NB4 (cell line): ENCODE measurements at regions not wholly inside any gene's neighbourhood (a gene's known extent, or its start where the extent isn't known, plus 50 kb on each side); places are given as distances from the start of the nearest gene placed in this dataset.
"Not testable (repeated sequence)": the region's sequence is repeated elsewhere in the genome, so short reads cannot be mapped to it uniquely, and the experiment has no call there.

Experiments used
- DNase-seq: peaks from one replicate; pipeline ENCODE4 v3.0.0; 2010; ENCODE audit warnings: low read depth
- H3K4me3 ChIP-seq: one replicate; pipeline ENCODE4 v1.5.1; 2011; ENCODE audit warnings: mild to moderate bottlenecking, low read depth, low read length, moderate library complexity
- MYC ChIP-seq: IDR thresholded peaks from 2 replicates; pipeline ENCODE4 v1.6.1; 2011; ENCODE audit warnings: low read depth, low read length
- POLR2A ChIP-seq: IDR thresholded peaks from 2 replicates; pipeline ENCODE4 v1.6.1; 2011; ENCODE audit warnings: mild to moderate bottlenecking; ENCODE audit not compliant: insufficient read length; ENCODE audit errors: extremely low read depth
- TF ChIP-seq, protein P1 (sequence below): IDR thresholded peaks from 2 replicates; pipeline ENCODE4 v1.6.1; 2011; ENCODE audit warnings: low read depth, low read length
- TF ChIP-seq, protein P2 (sequence below): IDR thresholded peaks from one replicate; pipeline ENCODE4 v1.5.1; 2012; ENCODE audit warnings: low read depth, low read length

DNA sequence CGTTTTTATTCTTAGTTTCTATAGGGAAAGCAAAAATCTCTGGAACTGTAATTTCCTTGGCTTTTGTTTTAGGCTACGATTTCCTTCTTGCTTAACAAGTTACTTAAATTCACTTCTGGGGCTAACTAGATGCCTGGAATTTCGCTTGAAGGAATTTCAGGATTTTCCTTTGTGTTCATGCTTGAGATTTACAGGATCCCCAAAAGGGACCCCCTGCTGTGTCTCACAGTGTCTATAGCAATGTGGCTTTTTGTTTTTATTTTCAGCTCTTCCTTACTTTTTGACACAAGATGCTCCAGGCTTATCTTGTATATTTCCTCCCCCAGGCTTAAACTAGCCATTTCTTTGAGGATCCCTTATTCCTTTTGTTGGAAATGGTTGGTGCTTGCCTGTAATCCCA lies 95.5 kb upstream of the DPPA4 start:
- TF ChIP-seq, protein P1, sequence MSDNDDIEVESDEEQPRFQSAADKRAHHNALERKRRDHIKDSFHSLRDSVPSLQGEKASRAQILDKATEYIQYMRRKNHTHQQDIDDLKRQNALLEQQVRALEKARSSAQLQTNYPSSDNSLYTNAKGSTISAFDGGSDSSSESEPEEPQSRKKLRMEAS = no peak
- TF ChIP-seq POLR2A = no peak
- TF ChIP-seq, protein P2, sequence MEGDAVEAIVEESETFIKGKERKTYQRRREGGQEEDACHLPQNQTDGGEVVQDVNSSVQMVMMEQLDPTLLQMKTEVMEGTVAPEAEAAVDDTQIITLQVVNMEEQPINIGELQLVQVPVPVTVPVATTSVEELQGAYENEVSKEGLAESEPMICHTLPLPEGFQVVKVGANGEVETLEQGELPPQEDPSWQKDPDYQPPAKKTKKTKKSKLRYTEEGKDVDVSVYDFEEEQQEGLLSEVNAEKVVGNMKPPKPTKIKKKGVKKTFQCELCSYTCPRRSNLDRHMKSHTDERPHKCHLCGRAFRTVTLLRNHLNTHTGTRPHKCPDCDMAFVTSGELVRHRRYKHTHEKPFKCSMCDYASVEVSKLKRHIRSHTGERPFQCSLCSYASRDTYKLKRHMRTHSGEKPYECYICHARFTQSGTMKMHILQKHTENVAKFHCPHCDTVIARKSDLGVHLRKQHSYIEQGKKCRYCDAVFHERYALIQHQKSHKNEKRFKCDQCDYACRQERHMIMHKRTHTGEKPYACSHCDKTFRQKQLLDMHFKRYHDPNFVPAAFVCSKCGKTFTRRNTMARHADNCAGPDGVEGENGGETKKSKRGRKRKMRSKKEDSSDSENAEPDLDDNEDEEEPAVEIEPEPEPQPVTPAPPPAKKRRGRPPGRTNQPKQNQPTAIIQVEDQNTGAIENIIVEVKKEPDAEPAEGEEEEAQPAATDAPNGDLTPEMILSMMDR = no peak
- TF ChIP-seq MYC = no peak
- no peak overlapping the region for H3K4me3 ChIP-seq
- no peak for DNase-seq

DNA sequence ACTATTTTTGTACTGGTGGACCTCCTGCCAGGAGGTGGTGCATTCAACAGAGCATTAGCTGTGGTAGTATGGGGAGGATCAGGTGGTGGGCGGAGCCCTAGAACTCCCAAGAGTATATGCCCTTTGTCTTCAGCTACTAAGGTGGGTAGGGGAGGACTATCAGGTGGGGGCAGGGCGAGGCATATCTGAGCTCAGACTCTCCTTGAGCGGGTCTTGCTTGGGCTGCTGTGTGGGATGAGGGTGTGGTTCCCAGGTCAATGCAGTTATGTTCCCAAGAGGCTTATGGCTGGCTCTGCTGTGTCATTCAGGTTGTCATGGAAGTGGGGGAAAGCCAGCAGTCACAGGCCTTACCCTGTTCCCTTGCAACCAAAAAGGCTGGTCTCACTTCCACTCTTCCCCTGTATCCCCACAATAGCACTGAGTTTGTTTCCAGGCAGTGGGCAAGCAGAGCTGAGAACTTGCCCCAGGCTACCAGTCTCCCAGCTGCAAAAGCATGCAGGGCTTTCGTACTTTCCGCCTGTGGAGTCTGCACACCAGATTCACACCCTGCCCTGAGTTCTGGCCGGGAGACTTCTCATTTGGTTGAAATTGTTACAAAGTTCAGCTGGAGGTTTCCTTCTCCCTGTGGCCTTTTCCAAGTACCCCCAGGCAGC lies 93.7 kb upstream of the DPPA4 start:
- DNase-seq = no peak
- H3K4me3 ChIP-seq = no peak overlapping the region
- TF ChIP-seq, protein P2 = no peak
- TF ChIP-seq MYC (no peak), POLR2A (no peak)
- TF ChIP-seq, protein P1 = no peak

DNA sequence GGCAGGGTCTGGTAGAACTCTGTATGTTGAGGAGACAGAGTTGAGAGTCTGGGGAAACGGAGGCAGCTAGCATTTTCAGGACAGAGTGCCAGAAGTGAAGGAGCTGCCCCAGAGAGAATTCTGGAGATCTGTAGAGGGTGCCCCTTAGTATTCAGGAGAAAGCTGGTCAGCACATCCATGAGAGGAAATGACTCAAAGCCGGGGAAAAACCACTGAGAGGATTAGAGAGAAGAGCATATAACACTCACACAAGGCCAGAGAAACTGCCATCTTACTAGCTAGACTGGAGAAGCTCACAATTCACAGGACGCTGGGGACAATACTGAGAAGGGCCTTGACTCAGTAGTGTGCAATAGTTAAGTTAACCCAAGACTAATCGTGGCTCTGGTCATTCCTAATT lies 75.7 kb upstream of the DPPA4 start:
- DNase-seq = peak; percentile 2
- H3K4me3 ChIP-seq = no peak overlapping the region
- TF ChIP-seq, protein P2 = no peak
- no peak for TF ChIP-seq POLR2A
- TF ChIP-seq, protein P1 = no peak
- no peak for TF ChIP-seq MYC

DNA sequence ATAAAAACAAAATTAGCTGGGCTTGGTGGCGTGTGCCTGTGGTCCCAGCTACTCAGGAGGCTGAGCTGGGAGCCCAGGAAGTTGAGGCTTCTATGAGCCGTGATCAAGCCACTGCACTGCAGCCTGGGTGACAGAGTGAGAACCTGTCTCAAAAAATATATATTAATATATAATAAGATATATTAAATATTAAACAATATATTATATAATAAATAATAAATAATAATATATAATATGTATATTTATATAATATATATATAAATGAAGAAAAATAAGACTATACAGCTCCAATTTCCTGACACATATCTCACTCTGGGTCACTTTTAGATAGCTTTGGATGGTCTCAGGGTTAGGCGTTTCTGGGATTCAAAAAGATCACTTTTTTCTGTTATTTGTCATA lies 74.2 kb upstream of the DPPA4 start:
- TF ChIP-seq MYC = no peak
- TF ChIP-seq, protein P1 = no peak
- TF ChIP-seq, protein P2 = no peak
- no peak for TF ChIP-seq POLR2A
- no peak overlapping the region for H3K4me3 ChIP-seq
- DNase-seq = no peak

DNA sequence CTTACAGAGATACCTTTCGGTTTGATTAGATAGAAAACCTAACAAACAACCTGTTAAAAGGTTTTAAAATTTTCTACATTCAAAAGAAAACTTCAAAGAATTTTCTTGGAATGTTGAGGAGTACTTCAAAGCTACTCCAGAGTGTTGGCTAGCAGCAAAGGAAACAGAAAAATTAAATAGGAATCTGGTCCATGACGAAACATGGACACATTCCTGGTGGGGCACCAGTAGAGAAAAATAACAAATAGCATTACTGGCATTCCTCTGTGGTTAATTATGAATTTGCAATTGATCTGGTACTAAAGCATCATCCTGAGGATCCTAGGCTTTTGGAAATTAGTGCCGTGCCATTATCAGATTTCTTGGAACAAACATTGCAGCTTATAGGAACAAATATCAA lies 59.5 kb upstream of the DPPA4 start:
- TF ChIP-seq, protein P2 = no peak
- no peak for TF ChIP-seq MYC
- TF ChIP-seq, protein P1 = no peak
- no peak for TF ChIP-seq POLR2A
- no peak overlapping the region for H3K4me3 ChIP-seq
- no peak for DNase-seq

DNA sequence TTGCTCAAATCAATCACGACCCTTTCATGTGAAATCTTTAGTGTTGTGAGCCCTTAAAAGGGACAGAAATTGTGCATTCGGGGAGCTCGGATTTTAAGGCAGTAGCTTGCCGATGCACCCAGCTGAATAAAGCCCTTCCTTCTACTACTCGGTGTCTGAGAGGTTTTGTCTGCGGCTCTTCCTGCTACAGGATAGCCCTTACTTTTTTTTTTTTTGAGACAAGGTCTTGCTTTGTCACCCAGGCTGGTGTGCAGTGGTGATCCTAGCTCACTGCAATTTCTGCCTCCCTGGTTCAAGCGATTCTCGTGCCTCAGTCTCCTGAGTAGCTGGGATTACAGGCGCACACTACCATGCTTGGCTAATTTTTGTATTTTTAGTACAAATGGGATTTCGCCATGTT lies 56.4 kb upstream of the DPPA4 start:
- H3K4me3 ChIP-seq, DNase-seq: not testable (repeated sequence)
